GM23338 (cell line): ENCODE measurements at regions not wholly inside any gene's neighbourhood (a gene's known extent, or its start where the extent isn't known, plus 50 kb on each side); places are given as distances from the start of the nearest gene placed in this dataset.

ENCODE experiments used
- CTCF ChIP-seq, 2 experiments: fragments of 200-600 bp in 1 of 2; sonication (generic) in 1 of 2; conservative IDR thresholded peaks; 2 replicates each; pipeline versions ENCODE4 v1.5.1 to v1.6.1; 2016 to 2017; ENCODE audit warnings: antibody characterized with exemption in 2 of 2, low read depth in 2 of 2, mild to moderate bottlenecking in 2 of 2, moderate library complexity in 1 of 2
- EZH2 ChIP-seq: fragments of 200-600 bp; sonication (generic); IDR thresholded peaks from one replicate; pipeline ENCODE4 v1.8.0; 2017; ENCODE audit warnings: antibody characterized with exemption, mild to moderate bottlenecking, low read depth; ENCODE audit not compliant: unreplicated experiment
- NANOG ChIP-seq: IDR thresholded peaks from 2 replicates; pipeline ENCODE4 v1.6.1; 2016; ENCODE audit warnings: antibody characterized with exemption, borderline replicate concordance

DNA sequence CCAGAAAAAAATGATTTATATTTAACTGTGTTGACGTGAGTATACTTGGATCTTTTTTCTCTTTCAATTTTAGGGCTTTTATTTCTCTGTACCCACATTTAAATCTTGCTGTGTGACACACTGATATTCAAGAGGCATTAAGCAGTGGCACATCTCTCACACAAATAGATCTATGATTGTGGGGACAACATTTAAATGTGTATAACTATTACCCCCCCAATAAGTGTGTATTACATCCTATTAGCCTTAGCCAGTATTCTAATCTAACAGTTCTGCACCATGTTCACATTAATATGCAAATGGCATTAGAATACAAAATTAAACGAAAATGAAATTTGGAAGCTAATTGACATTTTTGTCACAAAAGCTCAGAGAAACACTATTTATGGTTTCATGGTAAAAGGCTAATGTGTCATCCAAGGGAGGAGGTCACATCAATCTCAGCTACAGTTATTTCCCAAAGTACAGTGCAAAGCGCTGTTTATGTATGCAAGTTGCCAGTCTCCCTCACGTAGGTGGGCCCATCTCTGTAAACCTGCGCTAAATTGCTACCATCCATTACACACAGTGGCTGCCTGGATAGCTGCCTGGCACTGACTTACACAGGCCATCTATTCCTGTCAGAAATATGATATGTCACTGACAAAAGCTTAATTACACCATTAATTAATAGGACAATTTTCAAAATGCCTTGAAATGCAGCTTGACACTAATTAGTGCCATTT is 984.7 kb upstream of the PCDH9 start:
- no peak for TF ChIP-seq CTCF (conservative IDR thresholded peaks at IDR 0.05; ENCODE audit: low read depth in 2 of 2)
- no peak for TF ChIP-seq EZH2
- no peak for TF ChIP-seq NANOG
